Activated CD8-positive, alpha-beta T cell treated with anti-CD3 and anti-CD28 coated beads, Interleukin-2, amount 10 ng/mL, durations not matched to agents 7 days and 5 days (primary cell): ENCODE measurements at regions not wholly inside any gene's neighbourhood (a gene's known extent, or its start where the extent isn't known, plus 50 kb on each side); places are given as distances from the start of the nearest gene placed in this dataset.

Experiments
- ATAC-seq: fragments of 150-1000 bp; cut with Tn5 transposase; one replicate; pipeline ENCODE4 v1.10.0; 2021; ENCODE audit warnings: moderate library complexity
- CTCF ChIA-PET: fragments of 350-600 bp; sonication (Branson Sonifier 250); formaldehyde crosslinking; loops from one replicate; lab custom pipeline; 2021; ENCODE audit warnings: antibody characterized with exemption; lab: Charles Lee
- POLR2A ChIA-PET: fragments of 350-600 bp; sonication (Branson Sonifier 250); formaldehyde crosslinking; loops from one replicate; lab custom pipeline; 2021; ENCODE audit warnings: antibody characterized with exemption; lab: Charles Lee
- DNase-seq: peaks from one replicate; pipeline ENCODE4 v3.0.0-alpha.2; 2020
- H3K27ac Mint-ChIP-seq: one replicate; pipeline ENCODE4 v1.8.0; 2021; ENCODE audit warnings: mild to moderate bottlenecking, mixed read lengths
- H3K27me3 Mint-ChIP-seq: one replicate; pipeline ENCODE4 v1.8.0; 2021; ENCODE audit warnings: low read depth, mixed read lengths
- H3K36me3 Mint-ChIP-seq: one replicate; pipeline ENCODE4 v1.8.0; 2021; ENCODE audit warnings: low read depth, mixed read lengths
- H3K4me1 Mint-ChIP-seq: one replicate; pipeline ENCODE4 v1.8.0; 2021; ENCODE audit warnings: low read depth, mixed read lengths
- H3K4me3 Mint-ChIP-seq: one replicate; pipeline ENCODE4 v1.8.0; 2021; ENCODE audit warnings: mild to moderate bottlenecking, mixed read lengths
- H3K9me3 Mint-ChIP-seq: one replicate; pipeline ENCODE4 v1.8.0; 2022; ENCODE audit warnings: mixed read lengths; ENCODE audit not compliant: insufficient read depth

- peaks cover 1% of the 10 kb centered on the region for H3K27me3 Mint-ChIP-seq
- H3K4me1 Mint-ChIP-seq: no peaks in the 10 kb centered on the region
- ATAC-seq (no peak), DNase-seq (no peak)
- H3K36me3 Mint-ChIP-seq: no peaks in the 10 kb centered on the region
- no peak overlapping the region for H3K27ac Mint-ChIP-seq
- peaks cover 8% of the 10 kb centered on the region for H3K9me3 Mint-ChIP-seq
- CTCF ChIA-PET: no interaction called here
- no peak overlapping the region for H3K4me3 Mint-ChIP-seq
- POLR2A ChIA-PET: no interaction called here
Measured at GRCh38 chr15:31897746-31898145, 132.6 kb upstream of the CHRNA7 start.

DNA sequence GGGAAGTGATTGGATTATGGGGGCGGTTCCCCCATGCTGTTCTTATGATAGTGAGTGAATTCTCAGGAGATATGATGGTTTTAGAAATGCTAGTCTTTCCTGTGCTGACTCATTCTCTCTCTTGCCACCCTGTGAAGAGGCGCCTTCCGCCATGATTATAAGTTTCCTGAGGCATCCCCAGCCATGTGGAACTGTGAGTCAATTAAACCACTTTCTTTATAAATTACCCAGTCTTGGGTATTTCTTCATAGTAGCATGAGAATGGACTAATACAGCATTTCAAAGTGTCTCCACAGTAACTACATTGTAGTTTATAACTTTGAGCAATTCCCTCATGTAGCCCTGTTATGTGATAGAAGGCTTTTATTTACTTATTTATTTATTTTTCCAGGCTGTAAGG, 128.8 kb upstream of the CHRNA7 start:
- Mint-ChIP-seq H3K9me3 (peaks cover 8% of the 10 kb centered on the region), H3K4me3 (no peak overlapping the region), H3K27ac (no peak overlapping the region), H3K27me3 (peaks cover 6% of the 10 kb centered on the region), H3K4me1 (no peaks in the 10 kb centered on the region), H3K36me3 (no peaks in the 10 kb centered on the region)
- ATAC-seq (no peak), DNase-seq (no peak)
- CTCF ChIA-PET: no interaction called here
- POLR2A ChIA-PET: no interaction called here

GRCh38 chr15:31905054-31905453, 125.3 kb upstream of the CHRNA7 start:
- Mint-ChIP-seq H3K4me3 (no peak overlapping the region), H3K4me1 (no peaks in the 10 kb centered on the region), H3K27me3 (peaks cover 4% of the 10 kb centered on the region), H3K36me3 (no peaks in the 10 kb centered on the region), H3K27ac (no peak overlapping the region), H3K9me3 (no peaks in the 10 kb centered on the region)
- ChIA-PET POLR2A (no interaction called here), CTCF (no interaction called here)
- DNase-seq: no peak
- no peak for ATAC-seq

GRCh38 chr15:31925541-31925940, 104.8 kb upstream of the CHRNA7 start:
- no peak for DNase-seq
- Mint-ChIP-seq H3K27ac (no peak overlapping the region), H3K27me3 (peaks cover 2% of the 10 kb centered on the region), H3K4me3 (no peak overlapping the region), H3K4me1 (no peaks in the 10 kb centered on the region), H3K36me3 (no peaks in the 10 kb centered on the region), H3K9me3 (peaks cover 16% of the 10 kb centered on the region)
- no peak for ATAC-seq
- ChIA-PET CTCF (no interaction called here), POLR2A (no interaction called here)

GRCh38 chr15:31930967-31931366, 99.3 kb upstream of the CHRNA7 start:
- ATAC-seq: no peak
- no peak for DNase-seq
- Mint-ChIP-seq H3K4me1 (no peaks in the 10 kb centered on the region), H3K36me3 (no peaks in the 10 kb centered on the region), H3K9me3 (peaks cover 3% of the 10 kb centered on the region), H3K4me3 (no peak overlapping the region), H3K27me3 (peaks cover 2% of the 10 kb centered on the region), H3K27ac (no peak overlapping the region)
- ChIA-PET POLR2A (no interaction called here), CTCF (no interaction called here)

GRCh38 chr15:31932576-31932975, 97.7 kb upstream of the CHRNA7 start:
- Mint-ChIP-seq H3K27ac (no peak overlapping the region), H3K27me3 (no peaks in the 10 kb centered on the region), H3K36me3 (no peaks in the 10 kb centered on the region), H3K4me1 (no peaks in the 10 kb centered on the region), H3K9me3 (no peaks in the 10 kb centered on the region), H3K4me3 (no peak overlapping the region)
- POLR2A ChIA-PET: no interaction called here
- CTCF ChIA-PET: no interaction called here
- DNase-seq (no peak), ATAC-seq (no peak)

DNA sequence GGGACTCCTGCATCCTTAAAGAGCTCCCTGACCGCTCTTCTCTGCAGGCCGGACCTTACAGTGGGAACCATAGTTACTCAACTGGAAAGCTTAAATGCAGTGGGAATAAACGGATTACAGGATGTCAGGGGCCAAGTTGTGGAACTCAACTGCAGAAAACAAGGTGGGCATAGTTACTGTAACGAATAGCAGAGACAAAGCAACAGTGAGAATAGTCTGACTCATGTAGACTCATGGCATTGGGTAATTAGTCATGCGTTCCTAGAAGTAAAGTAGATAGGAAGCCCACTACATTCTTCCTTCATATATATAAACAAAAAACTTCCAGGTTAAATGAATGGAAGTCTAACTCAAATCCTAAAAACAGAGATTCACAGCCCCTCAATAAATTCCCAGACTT, 95.5 kb upstream of the CHRNA7 start:
- ATAC-seq (no peak), DNase-seq (no peak)
- Mint-ChIP-seq H3K27ac (no peak overlapping the region), H3K27me3 (peaks cover 2% of the 10 kb centered on the region), H3K4me3 (no peak overlapping the region), H3K36me3 (no peaks in the 10 kb centered on the region), H3K4me1 (no peaks in the 10 kb centered on the region), H3K9me3 (no peaks in the 10 kb centered on the region)
- ChIA-PET CTCF (no interaction called here), POLR2A (no interaction called here)

- Mint-ChIP-seq H3K4me1 (no peaks in the 10 kb centered on the region), H3K9me3 (peaks cover 7% of the 10 kb centered on the region), H3K36me3 (no peaks in the 10 kb centered on the region), H3K27me3 (peaks cover 6% of the 10 kb centered on the region), H3K27ac (no peak overlapping the region), H3K4me3 (no peak overlapping the region)
- no peak for ATAC-seq
- DNase-seq: no peak
- POLR2A ChIA-PET: no interaction called here
- CTCF ChIA-PET: no interaction called here
Measured at GRCh38 chr15:31953478-31953877, 76.8 kb upstream of the CHRNA7 start.

GRCh38 chr15:31954374-31955172, 75.7 kb upstream of the CHRNA7 start:
- H3K4me1 Mint-ChIP-seq: no peaks in the 10 kb centered on the region
- no peaks in the 10 kb centered on the region for H3K36me3 Mint-ChIP-seq
- ChIA-PET POLR2A (no interaction called here), CTCF (no interaction called here)
- H3K9me3 Mint-ChIP-seq: peaks cover 7% of the 10 kb centered on the region
- no peak overlapping the region for H3K27ac Mint-ChIP-seq
- DNase-seq: no peak
- no peak overlapping the region for H3K4me3 Mint-ChIP-seq
- peaks cover 3% of the 10 kb centered on the region for H3K27me3 Mint-ChIP-seq
- no peak for ATAC-seq

DNA sequence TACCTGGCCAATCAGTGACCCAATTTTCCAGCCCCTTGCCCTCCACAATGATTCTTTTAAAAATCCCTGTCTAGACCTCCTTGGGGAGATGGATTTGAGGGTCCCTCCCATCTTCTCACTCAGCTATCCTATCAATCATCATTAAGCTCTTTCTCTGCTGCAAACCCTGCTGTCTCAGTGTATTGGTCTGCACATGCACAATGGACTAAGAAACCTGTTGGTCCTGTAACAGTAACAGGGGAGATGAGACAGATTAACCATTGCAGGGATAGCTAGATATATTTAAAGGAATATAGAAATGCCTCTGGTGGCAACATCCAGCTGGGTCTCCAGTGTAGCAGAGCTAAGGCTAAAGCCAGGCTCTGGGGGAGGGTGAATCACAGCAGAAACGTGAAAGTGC, 74.6 kb upstream of the CHRNA7 start:
- ChIA-PET POLR2A (no interaction called here), CTCF (no interaction called here)
- ATAC-seq (no peak), DNase-seq (no peak)
- H3K27ac Mint-ChIP-seq: no peak overlapping the region
- no peaks in the 10 kb centered on the region for H3K36me3 Mint-ChIP-seq
- H3K4me3 Mint-ChIP-seq: no peak overlapping the region
- peaks cover 2% of the 10 kb centered on the region for H3K27me3 Mint-ChIP-seq
- H3K9me3 Mint-ChIP-seq: peaks cover 7% of the 10 kb centered on the region
- no peaks in the 10 kb centered on the region for H3K4me1 Mint-ChIP-seq

- no peak for ATAC-seq
- Mint-ChIP-seq H3K9me3 (peaks cover 7% of the 10 kb centered on the region), H3K27me3 (peaks cover 2% of the 10 kb centered on the region), H3K36me3 (no peaks in the 10 kb centered on the region), H3K27ac (no peak overlapping the region), H3K4me3 (no peak overlapping the region), H3K4me1 (no peaks in the 10 kb centered on the region)
- POLR2A ChIA-PET: no interaction called here
- CTCF ChIA-PET: no interaction called here
- DNase-seq: no peak
Measured at GRCh38 chr15:31957581-31957980, 72.7 kb upstream of the CHRNA7 start.

- DNase-seq: no peak
- POLR2A ChIA-PET: no interaction called here
- ATAC-seq: no peak
Measured at GRCh38 chr15:31964586-31965307, 65.6 kb upstream of the CHRNA7 start.

More at GRCh38 chr15:31964586-31965307, 65.6 kb upstream of the CHRNA7 start:
- CTCF ChIA-PET: interaction anchor here (1.8 kb wide), 1 partner anchor 10 kb away, joined by 5 read pairs; no protein-coding TSS in a partner anchor
- no peak overlapping the region for H3K4me3 Mint-ChIP-seq
- H3K27me3 Mint-ChIP-seq: peaks cover 4% of the 10 kb centered on the region
- no peaks in the 10 kb centered on the region for H3K36me3 Mint-ChIP-seq
- no peak overlapping the region for H3K27ac Mint-ChIP-seq
- H3K4me1 Mint-ChIP-seq: no peaks in the 10 kb centered on the region
- no peaks in the 10 kb centered on the region for H3K9me3 Mint-ChIP-seq
